NB4 (cell line): ENCODE measurements at regions not wholly inside any gene's neighbourhood (a gene's known extent, or its start where the extent isn't known, plus 50 kb on each side); places are given as distances from the start of the nearest gene placed in this dataset.

ENCODE experiments used
- DNase-seq: peaks from one replicate; pipeline ENCODE4 v3.0.0; 2010; ENCODE audit warnings: low read depth
- H3K4me3 ChIP-seq: one replicate; pipeline ENCODE4 v1.5.1; 2011; ENCODE audit warnings: mild to moderate bottlenecking, low read depth, low read length, moderate library complexity
- CTCF ChIP-seq: IDR thresholded peaks from one replicate; pipeline ENCODE4 v1.5.1; 2012; ENCODE audit warnings: low read depth, low read length
- MAX ChIP-seq: IDR thresholded peaks from 2 replicates; pipeline ENCODE4 v1.6.1; 2011; ENCODE audit warnings: low read depth, low read length
- MYC ChIP-seq: IDR thresholded peaks from 2 replicates; pipeline ENCODE4 v1.6.1; 2011; ENCODE audit warnings: low read depth, low read length
- POLR2A ChIP-seq: IDR thresholded peaks from 2 replicates; pipeline ENCODE4 v1.6.1; 2011; ENCODE audit warnings: mild to moderate bottlenecking; ENCODE audit not compliant: insufficient read length; ENCODE audit errors: extremely low read depth

- TF ChIP-seq MAX (no peak), POLR2A (no peak)
- DNase-seq: no peak
Measured at GRCh38 chr18:42231796-42232195, 276.8 kb downstream of the PIK3C3 start.

GRCh38 chr18:42233908-42234307, 278.9 kb downstream of the PIK3C3 start:
- no peak for DNase-seq
- no peak overlapping the region for H3K4me3 ChIP-seq
- no peak for TF ChIP-seq POLR2A
- TF ChIP-seq CTCF: no peak
- no peak for TF ChIP-seq MAX

More at GRCh38 chr18:42231796-42232195, 276.8 kb downstream of the PIK3C3 start:
- H3K4me3 ChIP-seq: no peak overlapping the region

GRCh38 chr18:42242758-42243157, 287.7 kb downstream of the PIK3C3 start:
- no peak for DNase-seq

DNA sequence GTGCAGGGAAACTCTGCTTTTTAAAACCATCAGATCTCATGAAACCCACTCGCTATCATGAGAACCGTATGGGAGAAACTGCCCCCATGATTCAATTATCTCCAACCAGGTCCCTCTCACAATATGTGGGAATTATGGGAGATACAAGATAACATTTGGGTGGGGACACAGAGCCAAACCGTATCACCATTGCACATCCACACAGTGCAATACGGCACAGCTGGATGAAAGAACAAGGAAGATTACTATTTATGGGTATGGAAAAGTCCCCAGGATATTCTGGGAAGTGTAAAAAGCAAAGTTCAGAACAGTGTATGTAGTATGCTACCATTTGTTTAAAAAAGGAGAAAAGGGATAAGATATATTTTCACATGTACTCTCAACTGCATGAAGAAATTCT, 290.1 kb downstream of the PIK3C3 start:
- DNase-seq: no peak
- H3K4me3 ChIP-seq: no peak overlapping the region
- no peak for TF ChIP-seq MAX
- TF ChIP-seq POLR2A: no peak
- no peak for TF ChIP-seq CTCF
- no peak for TF ChIP-seq MYC

More at GRCh38 chr18:42242758-42243157, 287.7 kb downstream of the PIK3C3 start:
- no peak for TF ChIP-seq POLR2A
- no peak for TF ChIP-seq MYC
- no peak for TF ChIP-seq CTCF
- no peak for TF ChIP-seq MAX
- H3K4me3 ChIP-seq: no peak overlapping the region

DNA sequence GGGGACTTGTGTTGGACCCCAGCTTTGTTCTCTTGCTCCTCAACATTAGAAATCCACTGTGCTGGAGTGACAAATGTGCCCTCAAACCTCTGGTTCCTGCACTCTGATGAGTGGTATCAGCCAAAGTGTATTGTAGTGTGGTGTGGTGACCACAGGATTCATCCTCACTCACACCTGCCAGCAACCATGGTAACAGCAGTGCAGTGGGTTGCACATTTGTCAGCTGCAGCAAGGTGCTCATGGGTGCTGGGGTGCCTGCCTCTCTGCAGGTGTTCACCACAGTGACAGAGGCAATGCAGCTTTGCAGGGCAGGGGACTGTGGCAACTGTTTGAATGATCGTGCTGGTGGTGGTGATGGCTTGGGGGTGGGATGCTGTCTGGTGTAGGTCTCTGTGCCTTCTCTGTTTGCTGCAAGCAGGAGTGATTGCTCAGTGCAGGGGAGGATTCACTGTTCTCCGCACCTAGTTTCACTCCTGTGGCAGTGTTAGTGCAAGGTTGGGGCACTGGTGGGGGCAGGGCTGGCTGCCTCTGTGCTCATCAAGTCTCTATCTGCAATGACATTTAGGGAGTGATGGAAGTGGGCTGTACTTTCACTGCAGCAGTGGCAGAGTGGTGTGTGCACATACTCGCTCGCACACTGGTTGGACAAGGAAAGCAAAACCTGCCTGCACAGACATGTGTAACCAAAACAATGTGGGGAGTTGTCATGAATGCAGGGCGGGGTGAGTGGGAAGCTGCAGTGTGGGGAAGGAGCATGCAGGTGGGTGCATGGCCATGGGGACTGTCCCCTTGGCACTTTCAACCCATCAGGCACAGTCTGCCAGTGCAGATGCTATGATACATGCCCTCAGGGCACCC, 301.1 kb downstream of the PIK3C3 start:
- DNase-seq: no peak
- no peak overlapping the region for H3K4me3 ChIP-seq
- TF ChIP-seq MAX: no peak
- no peak for TF ChIP-seq CTCF
- TF ChIP-seq POLR2A: no peak
- TF ChIP-seq MYC: no peak

DNA sequence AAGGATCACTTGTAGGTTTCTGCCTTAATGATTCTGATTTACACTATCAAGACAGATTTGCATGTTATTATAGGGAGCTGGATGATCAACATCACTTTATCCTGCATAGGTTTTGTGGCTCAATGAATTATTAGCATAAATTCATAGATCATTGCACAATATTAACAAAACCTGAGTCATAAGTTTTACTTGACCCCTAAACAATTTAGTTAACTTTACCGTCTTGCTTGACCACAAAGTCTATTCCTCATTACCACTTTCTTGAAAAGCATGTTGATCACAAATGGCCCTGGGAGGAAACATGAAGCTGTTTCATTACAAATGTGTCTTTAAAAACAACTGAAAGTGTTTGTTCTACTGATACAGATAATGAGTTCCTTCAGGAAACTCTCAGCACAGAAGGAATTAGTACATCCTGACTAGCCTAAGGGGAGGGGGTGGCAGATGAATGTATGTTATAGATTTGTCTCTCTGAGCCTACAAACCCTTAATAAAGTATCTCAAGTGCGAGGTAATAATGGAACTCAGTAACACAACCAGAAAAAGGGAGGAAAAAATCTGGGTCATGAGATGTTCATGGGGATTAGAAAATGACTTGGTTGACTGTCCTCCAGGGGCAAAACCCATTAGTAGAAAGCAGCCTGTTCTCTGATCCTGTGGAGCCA, 303.4 kb downstream of the PIK3C3 start:
- no peak for DNase-seq
- TF ChIP-seq CTCF (no peak), MAX (no peak), MYC (no peak), POLR2A (no peak)

More for the DNA sequence above, 303.4 kb downstream of the PIK3C3 start:
- H3K4me3 ChIP-seq: no peak overlapping the region
